Brain microvascular endothelial cell (primary cell): ENCODE measurements at regions not wholly inside any gene's neighbourhood (a gene's known extent, or its start where the extent isn't known, plus 50 kb on each side); places are given as distances from the start of the nearest gene placed in this dataset.

Experiments
- DNase-seq: peaks from one replicate; pipeline ENCODE4 v3.0.0-alpha.2; 2020
- H3K27ac ChIP-seq: fragments of 250-450 bp; sonication (Bioruptor Pico); 2 replicates; pipeline ENCODE4 v1.5.1; 2020; ENCODE audit warnings: mild to moderate bottlenecking, moderate library complexity
- H3K27me3 ChIP-seq: fragments of 250-450 bp; sonication (Bioruptor Pico); replicated peaks from 2 replicates; pipeline ENCODE4 v1.5.1; 2020; ENCODE audit warnings: mild to moderate bottlenecking
- H3K36me3 ChIP-seq: fragments of 250-450 bp; sonication (Bioruptor Pico); replicated peaks from 2 replicates; pipeline ENCODE4 v1.5.1; 2020; ENCODE audit warnings: mild to moderate bottlenecking
- H3K4me3 ChIP-seq: 2 replicates; pipeline ENCODE4 v1.5.1; 2011; ENCODE audit warnings: low read depth, mild to moderate bottlenecking, control low read depth, low read length, moderate library complexity
- in situ Hi-C: cut with HindIII; loops from 2 replicates; pipeline ENCODE4 v1.10.0; 2017; ENCODE audit warnings: low sequenced_read_pairs, low pct_ligation_motif_present
- TF ChIP-seq, protein P1 (sequence below): IDR thresholded peaks from 2 replicates; pipeline ENCODE4 v1.5.1; 2011; ENCODE audit warnings: low read depth, mild to moderate bottlenecking, moderate library complexity, low read length, control low read depth, inconsistent platforms; ENCODE audit errors: missing control alignments

DNA sequence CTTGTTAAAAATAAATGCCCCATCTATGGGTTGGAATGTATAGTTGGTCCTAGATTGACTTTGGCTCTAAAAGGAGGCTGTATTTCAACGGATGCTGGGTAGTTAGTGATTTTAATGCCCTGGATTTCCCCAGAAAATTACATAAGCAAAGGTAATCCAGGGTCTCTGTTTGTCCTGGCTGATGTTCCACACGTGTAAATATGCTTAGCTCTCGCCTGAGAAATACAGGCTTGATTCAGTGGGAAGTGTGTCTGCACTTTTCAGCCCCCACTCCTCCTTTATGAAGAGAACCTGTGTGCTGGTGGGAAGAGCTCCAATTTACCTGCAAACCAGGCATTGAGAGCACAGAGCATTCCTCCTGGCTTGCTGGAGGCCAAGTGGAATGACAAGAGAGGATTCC is 294.6 kb upstream of the CLINT1 start:
- no peak overlapping the region for H3K4me3 ChIP-seq
- TF ChIP-seq, protein P1, sequence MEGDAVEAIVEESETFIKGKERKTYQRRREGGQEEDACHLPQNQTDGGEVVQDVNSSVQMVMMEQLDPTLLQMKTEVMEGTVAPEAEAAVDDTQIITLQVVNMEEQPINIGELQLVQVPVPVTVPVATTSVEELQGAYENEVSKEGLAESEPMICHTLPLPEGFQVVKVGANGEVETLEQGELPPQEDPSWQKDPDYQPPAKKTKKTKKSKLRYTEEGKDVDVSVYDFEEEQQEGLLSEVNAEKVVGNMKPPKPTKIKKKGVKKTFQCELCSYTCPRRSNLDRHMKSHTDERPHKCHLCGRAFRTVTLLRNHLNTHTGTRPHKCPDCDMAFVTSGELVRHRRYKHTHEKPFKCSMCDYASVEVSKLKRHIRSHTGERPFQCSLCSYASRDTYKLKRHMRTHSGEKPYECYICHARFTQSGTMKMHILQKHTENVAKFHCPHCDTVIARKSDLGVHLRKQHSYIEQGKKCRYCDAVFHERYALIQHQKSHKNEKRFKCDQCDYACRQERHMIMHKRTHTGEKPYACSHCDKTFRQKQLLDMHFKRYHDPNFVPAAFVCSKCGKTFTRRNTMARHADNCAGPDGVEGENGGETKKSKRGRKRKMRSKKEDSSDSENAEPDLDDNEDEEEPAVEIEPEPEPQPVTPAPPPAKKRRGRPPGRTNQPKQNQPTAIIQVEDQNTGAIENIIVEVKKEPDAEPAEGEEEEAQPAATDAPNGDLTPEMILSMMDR: no peak
- in situ Hi-C loops: loop anchor here (25.0 kb wide), 1 partner anchor 959 kb away; no protein-coding TSS in a partner anchor
- no peak for DNase-seq
- H3K27me3 ChIP-seq: no peaks in the 10 kb centered on the region
- H3K36me3 ChIP-seq: no peaks in the 10 kb centered on the region
- H3K27ac ChIP-seq: no peak overlapping the region

DNA sequence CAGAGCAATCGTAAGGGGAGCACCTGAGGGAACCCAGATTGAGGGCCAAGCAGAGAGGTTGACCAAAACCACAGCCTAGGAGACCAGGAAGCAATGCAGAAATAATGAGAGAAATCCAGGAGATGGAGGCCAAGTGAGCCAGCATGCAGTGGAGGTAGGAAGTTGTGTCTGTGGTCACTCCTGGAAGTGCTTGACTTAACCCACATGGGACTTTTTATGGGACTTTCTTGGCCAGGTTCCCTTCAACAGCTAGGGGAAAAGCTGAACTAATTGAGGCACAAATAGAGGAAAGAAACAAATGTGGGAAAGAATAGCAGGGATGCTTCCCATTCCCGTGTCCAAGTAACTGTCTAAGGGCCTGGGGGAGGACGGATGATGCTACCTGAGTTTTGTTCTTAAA is 293.2 kb upstream of the CLINT1 start:
- TF ChIP-seq, protein P1: no peak
- H3K27me3 ChIP-seq: no peaks in the 10 kb centered on the region
- H3K36me3 ChIP-seq: no peaks in the 10 kb centered on the region
- in situ Hi-C loops: loop anchor here (25.0 kb wide), 1 partner anchor 960 kb away; no protein-coding TSS in a partner anchor
- H3K4me3 ChIP-seq: no peak overlapping the region
- no peak for DNase-seq
- no peak overlapping the region for H3K27ac ChIP-seq

DNA sequence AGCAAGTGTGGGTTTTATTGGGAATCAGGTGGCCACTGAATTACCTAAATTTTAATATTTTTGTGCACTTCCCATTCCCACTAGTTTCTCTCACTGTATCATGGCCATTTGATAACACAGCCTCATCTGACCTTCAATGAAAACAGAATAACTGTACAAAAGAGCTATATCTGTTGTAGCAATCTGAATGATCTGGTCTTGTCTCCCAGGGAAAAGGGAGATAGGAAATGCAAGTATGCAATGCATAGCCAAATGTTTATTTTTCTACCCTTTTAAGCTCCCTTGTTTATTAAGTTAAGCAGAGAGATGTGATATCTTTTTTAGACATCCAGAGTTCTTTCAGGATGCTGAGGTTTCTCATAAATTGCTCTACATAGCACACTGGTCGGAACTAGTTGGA is 288.3 kb upstream of the CLINT1 start:
- H3K27ac ChIP-seq: no peak overlapping the region
- H3K36me3 ChIP-seq: no peaks in the 10 kb centered on the region
- H3K4me3 ChIP-seq: no peak overlapping the region
- no peak for DNase-seq
- no peaks in the 10 kb centered on the region for H3K27me3 ChIP-seq
- in situ Hi-C loops: no loop called here
- TF ChIP-seq, protein P1: no peak

DNA sequence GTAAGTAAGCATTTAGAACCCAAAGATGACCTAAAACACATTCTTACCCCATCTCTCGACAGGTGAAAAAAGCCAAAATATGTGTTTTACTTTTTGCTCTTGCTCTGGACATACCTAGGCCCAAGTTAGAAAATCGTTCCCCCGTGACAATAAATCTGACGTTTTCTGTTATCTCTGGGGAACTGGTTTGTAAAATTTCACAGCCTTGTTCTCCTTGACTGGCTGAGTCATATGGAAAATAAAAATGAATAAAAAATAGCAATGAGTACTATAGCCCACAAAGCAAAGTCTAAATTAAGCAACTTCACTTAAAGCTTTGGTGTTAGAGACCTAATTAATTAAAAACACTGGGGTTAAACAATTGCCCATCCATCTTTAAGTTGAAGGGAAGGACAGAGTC is 286.9 kb upstream of the CLINT1 start:
- Histone ChIP-seq H3K27me3 (no peaks in the 10 kb centered on the region), H3K4me3 (no peak overlapping the region), H3K36me3 (no peaks in the 10 kb centered on the region), H3K27ac (no peak overlapping the region)
- DNase-seq: no peak
- in situ Hi-C loops: no loop called here
- TF ChIP-seq, protein P1: no peak

DNA sequence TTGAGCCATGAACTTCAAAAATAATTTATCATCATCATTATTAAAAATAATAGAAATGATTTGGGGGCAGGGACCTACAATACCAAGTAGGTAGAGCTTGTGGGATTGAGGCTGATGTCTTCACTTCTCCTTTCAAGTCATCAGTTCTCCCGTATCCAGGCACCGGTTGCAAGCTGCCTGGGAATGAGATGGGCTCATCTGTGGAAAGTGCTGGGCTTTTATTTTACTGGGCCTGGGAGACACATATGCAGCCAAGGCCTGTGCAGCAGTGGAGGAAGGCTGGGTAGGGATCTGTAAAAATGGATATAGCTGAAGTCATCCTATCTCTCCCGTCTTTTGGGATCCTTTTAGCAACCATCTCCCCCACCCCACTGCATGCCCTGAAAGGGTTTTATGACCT is 284.1 kb upstream of the CLINT1 start:
- Histone ChIP-seq H3K4me3 (no peak overlapping the region), H3K27ac (no peak overlapping the region), H3K36me3 (no peaks in the 10 kb centered on the region), H3K27me3 (no peaks in the 10 kb centered on the region)
- DNase-seq: no peak
- in situ Hi-C loops: no loop called here
- TF ChIP-seq, protein P1: no peak

DNA sequence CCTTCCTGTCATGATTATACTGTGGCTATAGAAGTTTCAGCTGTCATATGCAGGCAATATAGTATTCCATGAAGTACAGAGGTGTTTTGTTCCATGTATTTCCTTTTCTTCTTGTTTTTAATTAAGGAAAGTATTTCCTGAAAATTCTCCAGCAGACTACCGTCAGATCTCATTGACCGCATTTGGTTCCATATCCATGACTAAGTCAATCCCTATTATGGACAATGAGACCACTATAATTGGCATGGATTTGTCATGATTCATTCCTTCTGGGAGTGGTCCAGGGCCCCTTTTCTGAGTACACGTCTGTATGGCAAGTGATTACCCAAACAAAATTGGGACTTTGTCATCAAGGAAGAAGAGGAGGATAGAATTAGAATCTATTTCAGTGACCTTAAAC is 283.2 kb upstream of the CLINT1 start:
- Histone ChIP-seq H3K4me3 (no peak overlapping the region), H3K36me3 (no peaks in the 10 kb centered on the region), H3K27me3 (no peaks in the 10 kb centered on the region), H3K27ac (no peak overlapping the region)
- DNase-seq: no peak
- TF ChIP-seq, protein P1: no peak
- in situ Hi-C loops: no loop called here
